CD4-positive, CD25-positive, alpha-beta regulatory T cell (primary cell): ENCODE measurements at regions not wholly inside any gene's neighbourhood (a gene's known extent, or its start where the extent isn't known, plus 50 kb on each side); places are given as distances from the start of the nearest gene placed in this dataset.

ENCODE experiments used
- ATAC-seq, 2 donors: fragments of 150-1000 bp; cut with Tn5 transposase; one replicate each; pipeline ENCODE4 v1.10.0; 2021; ENCODE audit warnings: low read depth in 2 of 2, moderate number of reproducible peaks in 2 of 2, moderate library complexity in 1 of 2
- DNase-seq, 3 donors: peaks; one replicate each; pipeline versions ENCODE4 v3.0.0 to v3.0.0-alpha.2; 2012 to 2022; ENCODE audit warnings: mixed read lengths in 1 of 3
- H3K27ac ChIP-seq: one replicate; pipeline ENCODE4 v1.7.0; 2013; ENCODE audit warnings: mild to moderate bottlenecking, low read length; ENCODE audit not compliant: insufficient read depth, poor library complexity, severe bottlenecking
- H3K27me3 ChIP-seq: one replicate; pipeline ENCODE4 v1.7.0; 2013; ENCODE audit warnings: low read length; ENCODE audit not compliant: control insufficient read depth, insufficient read depth
- H3K36me3 ChIP-seq: one replicate; pipeline ENCODE4 v1.7.0; 2013; ENCODE audit warnings: mild to moderate bottlenecking, low read length, moderate library complexity; ENCODE audit not compliant: control insufficient read depth, insufficient read depth
- H3K4me1 ChIP-seq: 2 replicates; pipeline ENCODE4 v1.7.0; 2013; ENCODE audit warnings: mild to moderate bottlenecking, low read length; ENCODE audit not compliant: insufficient read depth, control insufficient read depth, poor library complexity, severe bottlenecking
- H3K4me3 ChIP-seq: one replicate; pipeline ENCODE4 v1.7.0; 2013; ENCODE audit warnings: low read depth, mild to moderate bottlenecking, low read length, moderate library complexity
- H3K9me3 ChIP-seq, 2 experiments: 1 replicate in 1 of 2; 2 replicates in 1 of 2; pipeline ENCODE4 v1.7.0; 2013; ENCODE audit warnings: low read length in 2 of 2, mild to moderate bottlenecking in 1 of 2, moderate library complexity in 1 of 2; ENCODE audit not compliant: control insufficient read depth in 2 of 2
- H3K27ac Mint-ChIP-seq, 3 donors: one replicate each; pipeline ENCODE4 v1.8.0; 2020 to 2022; ENCODE audit warnings: mild to moderate bottlenecking in 3 of 3, mixed read lengths in 3 of 3, moderate library complexity in 2 of 3
- H3K27me3 Mint-ChIP-seq: one replicate; pipeline ENCODE4 v1.8.0; 2022; ENCODE audit warnings: mild to moderate bottlenecking, mixed read lengths
- H3K36me3 Mint-ChIP-seq: one replicate; pipeline ENCODE4 v1.8.0; 2020; ENCODE audit warnings: mixed read lengths
- H3K4me1 Mint-ChIP-seq, 4 donors: one replicate each; pipeline ENCODE4 v1.8.0; 2020 to 2022; ENCODE audit warnings: mixed read lengths in 4 of 4, mild to moderate bottlenecking in 1 of 4
- H3K4me3 Mint-ChIP-seq, 4 donors: one replicate each; pipeline ENCODE4 v1.8.0; 2020 to 2022; ENCODE audit warnings: mild to moderate bottlenecking in 4 of 4, mixed read lengths in 4 of 4, moderate library complexity in 3 of 4
- H3K9me3 Mint-ChIP-seq, 7 donors: one replicate each; pipeline ENCODE4 v1.8.0; 2020 to 2022; ENCODE audit warnings: mixed read lengths in 7 of 7, mild to moderate bottlenecking in 3 of 7, moderate library complexity in 2 of 7

GRCh38 chr13:100810481-100810880 is 135.9 kb upstream of the TMTC4 start:
- Mint-ChIP-seq H3K27me3 (no peaks in the 10 kb centered on the region), H3K27ac (no peak overlapping the region), H3K4me3 (no peak overlapping the region), H3K4me1 (no peaks in the 10 kb centered on the region), H3K9me3 (peaks cover 0 to 2% (median 0%) of the 10 kb centered on the region in 7 donors), H3K36me3 (no peaks in the 10 kb centered on the region)
- H3K27me3 ChIP-seq = no peaks in the 10 kb centered on the region
- H3K4me3 ChIP-seq = no peak overlapping the region
- no peak overlapping the region for H3K27ac ChIP-seq
- no peaks in the 10 kb centered on the region for H3K4me1 ChIP-seq
- H3K9me3 ChIP-seq = no peaks in the 10 kb centered on the region
- ATAC-seq (no peak), DNase-seq (no peak)
- no peaks in the 10 kb centered on the region for H3K36me3 ChIP-seq

- no peaks in the 10 kb centered on the region for H3K36me3 Mint-ChIP-seq
- H3K27ac Mint-ChIP-seq = no peak overlapping the region
- DNase-seq (no peak), ATAC-seq (no peak)
- H3K4me1 Mint-ChIP-seq = no peaks in the 10 kb centered on the region
- H3K9me3 Mint-ChIP-seq = peaks cover 0 to 2% (median 0%) of the 10 kb centered on the region in 7 donors
- Histone ChIP-seq H3K4me1 (no peaks in the 10 kb centered on the region), H3K4me3 (no peak overlapping the region), H3K36me3 (no peaks in the 10 kb centered on the region), H3K9me3 (no peaks in the 10 kb centered on the region), H3K27ac (no peak overlapping the region), H3K27me3 (no peaks in the 10 kb centered on the region)
- H3K27me3 Mint-ChIP-seq = no peaks in the 10 kb centered on the region
- H3K4me3 Mint-ChIP-seq = no peak overlapping the region
These were observed 135.3 kb upstream of the TMTC4 start for GRCh38 chr13:100809856-100810255.

GRCh38 chr13:100809129-100809390 is 134.5 kb upstream of the TMTC4 start:
- no peaks in the 10 kb centered on the region for H3K36me3 ChIP-seq
- H3K9me3 Mint-ChIP-seq = peaks cover 0 to 4% (median 0%) of the 10 kb centered on the region in 7 donors
- H3K4me3 ChIP-seq = no peak overlapping the region
- no peak overlapping the region for H3K27ac ChIP-seq
- H3K9me3 ChIP-seq = no peaks in the 10 kb centered on the region
- H3K27me3 Mint-ChIP-seq = no peaks in the 10 kb centered on the region
- H3K36me3 Mint-ChIP-seq = no peaks in the 10 kb centered on the region
- H3K27me3 ChIP-seq = no peaks in the 10 kb centered on the region
- H3K27ac Mint-ChIP-seq = no peak overlapping the region
- H3K4me3 Mint-ChIP-seq = no peak overlapping the region
- DNase-seq = no peak
- ATAC-seq = no peak
- H3K4me1 ChIP-seq = no peaks in the 10 kb centered on the region
- H3K4me1 Mint-ChIP-seq = no peaks in the 10 kb centered on the region

GRCh38 chr13:100808330-100809128 is 133.9 kb upstream of the TMTC4 start:
- Histone ChIP-seq H3K4me1 (no peaks in the 10 kb centered on the region), H3K9me3 (no peaks in the 10 kb centered on the region), H3K4me3 (no peak overlapping the region), H3K27me3 (no peaks in the 10 kb centered on the region), H3K36me3 (no peaks in the 10 kb centered on the region), H3K27ac (no peak overlapping the region)
- H3K27me3 Mint-ChIP-seq = no peaks in the 10 kb centered on the region
- H3K36me3 Mint-ChIP-seq = no peaks in the 10 kb centered on the region
- no peak for DNase-seq
- H3K9me3 Mint-ChIP-seq = peaks cover 0 to 4% (median 0%) of the 10 kb centered on the region in 7 donors
- ATAC-seq = no peak
- H3K4me1 Mint-ChIP-seq = no peaks in the 10 kb centered on the region
- H3K27ac Mint-ChIP-seq = no peak overlapping the region
- no peak overlapping the region for H3K4me3 Mint-ChIP-seq

GRCh38 chr13:100803091-100803490 is 128.5 kb upstream of the TMTC4 start:
- H3K27ac ChIP-seq = no peak overlapping the region
- no peaks in the 10 kb centered on the region for H3K9me3 ChIP-seq
- H3K4me3 ChIP-seq = no peak overlapping the region
- DNase-seq (no peak), ATAC-seq (no peak)
- H3K4me1 ChIP-seq = no peaks in the 10 kb centered on the region
- Mint-ChIP-seq H3K9me3 (peaks cover 0 to 2% (median 0%) of the 10 kb centered on the region in 7 donors), H3K4me1 (no peaks in the 10 kb centered on the region), H3K27ac (no peak overlapping the region), H3K27me3 (peaks cover 9% of the 10 kb centered on the region), H3K36me3 (no peaks in the 10 kb centered on the region), H3K4me3 (no peak overlapping the region)
- H3K27me3 ChIP-seq = no peaks in the 10 kb centered on the region
- H3K36me3 ChIP-seq = no peaks in the 10 kb centered on the region

GRCh38 chr13:100800283-100800875 is 125.8 kb upstream of the TMTC4 start:
- no peaks in the 10 kb centered on the region for H3K27me3 ChIP-seq
- H3K27ac ChIP-seq = no peak overlapping the region
- H3K4me3 ChIP-seq = no peak overlapping the region
- H3K9me3 ChIP-seq = peaks cover 0 to 5% of the 10 kb centered on the region in 2 experiments
- H3K4me1 ChIP-seq = no peaks in the 10 kb centered on the region
- DNase-seq (no peak), ATAC-seq (no peak)
- peaks cover 9% of the 10 kb centered on the region for H3K27me3 Mint-ChIP-seq
- H3K36me3 ChIP-seq = no peaks in the 10 kb centered on the region
- H3K4me3 Mint-ChIP-seq = no peak overlapping the region
- no peaks in the 10 kb centered on the region for H3K36me3 Mint-ChIP-seq
- no peaks in the 10 kb centered on the region for H3K4me1 Mint-ChIP-seq
- peaks cover 0 to 10% (median 3%) of the 10 kb centered on the region in 7 donors for H3K9me3 Mint-ChIP-seq
- H3K27ac Mint-ChIP-seq = no peak overlapping the region

GRCh38 chr13:100798739-100799361 is 124.3 kb upstream of the TMTC4 start:
- DNase-seq = no peak
- H3K27me3 Mint-ChIP-seq = peaks cover 9% of the 10 kb centered on the region
- no peak overlapping the region for H3K27ac ChIP-seq
- no peak overlapping the region for H3K4me3 Mint-ChIP-seq
- no peaks in the 10 kb centered on the region for H3K4me1 ChIP-seq
- no peak overlapping the region for H3K27ac Mint-ChIP-seq
- no peak overlapping the region for H3K4me3 ChIP-seq
- no peaks in the 10 kb centered on the region for H3K36me3 Mint-ChIP-seq
- no peaks in the 10 kb centered on the region for H3K36me3 ChIP-seq
- no peaks in the 10 kb centered on the region for H3K4me1 Mint-ChIP-seq
- no peaks in the 10 kb centered on the region for H3K27me3 ChIP-seq
- peaks cover 0 to 13% (median 4%) of the 10 kb centered on the region in 7 donors for H3K9me3 Mint-ChIP-seq
- no peak for ATAC-seq
- H3K9me3 ChIP-seq = peaks cover 0 to 5% of the 10 kb centered on the region in 2 experiments
